MM.1S (cell line): ENCODE measurements at regions not wholly inside any gene's neighbourhood (a gene's known extent, or its start where the extent isn't known, plus 50 kb on each side); places are given as distances from the start of the nearest gene placed in this dataset.

Experiments used
- EZH2 ChIP-seq: fragments of 300-600 bp; sonication (generic); optimal IDR thresholded peaks from 2 replicates; pipeline ENCODE3; 2017; ENCODE audit warnings: low read depth, mild to moderate bottlenecking, antibody characterized with exemption, low read length, mixed read lengths
- EZH2phosphoT487 ChIP-seq: fragments of 300-600 bp; sonication (generic); IDR thresholded peaks from 2 replicates; pipeline ENCODE4 v1.6.1; 2018; ENCODE audit warnings: antibody characterized with exemption, low read length
- TF ChIP-seq, protein P1 (sequence below): fragments of 300-600 bp; sonication (generic); IDR thresholded peaks from 2 replicates; pipeline ENCODE4 v1.5.1; 2016; ENCODE audit warnings: antibody characterized with exemption, low read length, mixed read lengths

DNA sequence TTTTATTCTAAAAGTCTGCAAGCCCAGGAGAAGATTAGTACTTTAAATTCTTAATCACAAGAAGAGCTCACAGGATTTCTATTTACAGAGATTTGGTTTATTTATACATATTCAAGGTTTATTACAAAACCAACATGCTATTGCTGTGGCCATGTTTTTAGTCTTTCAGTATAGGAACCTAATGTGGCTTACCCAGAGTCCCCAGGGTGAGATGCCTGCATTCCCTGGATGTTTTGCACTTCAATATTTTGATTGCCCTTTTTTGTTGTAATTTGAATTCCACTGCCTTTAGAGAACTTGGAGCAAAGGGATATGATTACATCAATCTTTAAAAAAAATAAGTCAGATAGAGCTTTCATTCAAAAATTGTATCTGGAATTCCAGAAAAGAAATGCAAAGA lies 146.0 kb upstream of the FRMPD4 start:
- TF ChIP-seq, protein P1, sequence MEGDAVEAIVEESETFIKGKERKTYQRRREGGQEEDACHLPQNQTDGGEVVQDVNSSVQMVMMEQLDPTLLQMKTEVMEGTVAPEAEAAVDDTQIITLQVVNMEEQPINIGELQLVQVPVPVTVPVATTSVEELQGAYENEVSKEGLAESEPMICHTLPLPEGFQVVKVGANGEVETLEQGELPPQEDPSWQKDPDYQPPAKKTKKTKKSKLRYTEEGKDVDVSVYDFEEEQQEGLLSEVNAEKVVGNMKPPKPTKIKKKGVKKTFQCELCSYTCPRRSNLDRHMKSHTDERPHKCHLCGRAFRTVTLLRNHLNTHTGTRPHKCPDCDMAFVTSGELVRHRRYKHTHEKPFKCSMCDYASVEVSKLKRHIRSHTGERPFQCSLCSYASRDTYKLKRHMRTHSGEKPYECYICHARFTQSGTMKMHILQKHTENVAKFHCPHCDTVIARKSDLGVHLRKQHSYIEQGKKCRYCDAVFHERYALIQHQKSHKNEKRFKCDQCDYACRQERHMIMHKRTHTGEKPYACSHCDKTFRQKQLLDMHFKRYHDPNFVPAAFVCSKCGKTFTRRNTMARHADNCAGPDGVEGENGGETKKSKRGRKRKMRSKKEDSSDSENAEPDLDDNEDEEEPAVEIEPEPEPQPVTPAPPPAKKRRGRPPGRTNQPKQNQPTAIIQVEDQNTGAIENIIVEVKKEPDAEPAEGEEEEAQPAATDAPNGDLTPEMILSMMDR = no peak
- no peak for TF ChIP-seq EZH2
- TF ChIP-seq EZH2phosphoT487 = no peak
